Smooth muscle cell (in vitro differentiated cells): ENCODE measurements at regions not wholly inside any gene's neighbourhood (a gene's known extent, or its start where the extent isn't known, plus 50 kb on each side); places are given as distances from the start of the nearest gene placed in this dataset.

Experiments
- DNase-seq: peaks from one replicate; lab custom pipeline; 2025; ENCODE audit not compliant: unreplicated experiment; lab: John Stamatoyannopoulos, UW
- H2AFZ ChIP-seq: fragments of 200-600 bp; sonication (generic); 2 replicates; pipeline ENCODE4 v1.6.0; 2016; ENCODE audit warnings: antibody characterized with exemption, low read depth, mild to moderate bottlenecking
- H3F3A ChIP-seq: fragments of 200-600 bp; sonication (generic); 2 replicates; pipeline ENCODE4 v1.6.0; 2017; ENCODE audit warnings: antibody characterized with exemption, low read depth
- H3K27ac ChIP-seq: fragments of 200-600 bp; sonication (generic); 2 replicates; pipeline ENCODE4 v1.5.1; 2016; ENCODE audit warnings: low read depth, mild to moderate bottlenecking
- H3K27me3 ChIP-seq: fragments of 200-600 bp; sonication (generic); 2 replicates; pipeline ENCODE4 v1.6.1; 2016; ENCODE audit warnings: low read depth, mild to moderate bottlenecking
- H3K36me3 ChIP-seq: fragments of 200-600 bp; sonication (generic); 2 replicates; pipeline ENCODE4 v1.5.1; 2016; ENCODE audit warnings: low read depth
- H3K4me1 ChIP-seq: fragments of 200-600 bp; sonication (generic); 2 replicates; pipeline ENCODE4 v1.5.1; 2016; ENCODE audit warnings: low read depth
- H3K4me2 ChIP-seq: fragments of 200-600 bp; sonication (generic); 2 replicates; pipeline ENCODE4 v1.6.0; 2016; ENCODE audit warnings: mild to moderate bottlenecking
- H3K4me3 ChIP-seq: fragments of 200-600 bp; sonication (generic); 2 replicates; pipeline ENCODE4 v1.5.1; 2016; ENCODE audit warnings: mild to moderate bottlenecking
- H3K79me2 ChIP-seq: fragments of 200-600 bp; sonication (generic); 2 replicates; pipeline ENCODE4 v1.6.0; 2016; ENCODE audit warnings: low read depth, mild to moderate bottlenecking
- H3K9ac ChIP-seq: fragments of 200-600 bp; sonication (generic); 2 replicates; pipeline ENCODE4 v1.6.0; 2016; ENCODE audit warnings: low read depth
- H3K9me3 ChIP-seq: fragments of 200-600 bp; sonication (generic); replicated peaks from 2 replicates; pipeline ENCODE4 v1.5.1; 2016; ENCODE audit warnings: low read depth
- H4K20me1 ChIP-seq: fragments of 200-600 bp; sonication (generic); 2 replicates; pipeline ENCODE4 v1.6.0; 2016; ENCODE audit warnings: low read depth
- WGBS: methylation state at CpG from one replicate; pipeline ENCODE4 v1.1.7; 2016; ENCODE audit warnings: low lambda C conversion rate; 5-methylcytosine and 5-hydroxymethylcytosine counted together
- TF ChIP-seq, protein P1 (sequence below): fragments of 200-600 bp; sonication (generic); IDR thresholded peaks from 2 replicates; pipeline ENCODE4 v1.5.1; 2017; ENCODE audit warnings: borderline replicate concordance, mild to moderate bottlenecking, antibody characterized with exemption; ENCODE audit not compliant: insufficient read depth, poor library complexity, severe bottlenecking

DNA sequence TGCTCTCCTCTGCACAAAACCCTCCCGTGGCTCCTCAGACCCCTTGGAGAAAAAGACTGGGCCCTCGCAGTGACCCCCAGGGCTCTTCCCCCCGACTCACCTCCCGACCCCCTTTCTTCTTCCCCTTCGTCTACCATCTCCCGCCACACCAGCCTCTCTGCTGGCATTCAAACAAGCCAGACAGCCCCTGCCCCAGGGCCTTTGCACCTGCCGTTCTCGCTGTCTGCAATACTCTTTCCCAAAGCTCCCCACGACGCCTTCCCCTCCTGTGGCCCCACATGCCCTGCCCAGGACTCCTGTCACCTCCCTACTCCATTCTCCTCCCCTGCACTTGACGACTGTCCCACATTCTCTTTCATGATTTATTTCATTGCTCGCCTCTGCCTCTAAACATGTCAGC, 115.7 kb downstream of the PHETA1 start:
- no peaks in the 10 kb centered on the region for H3K4me1 ChIP-seq
- no peak overlapping the region for H3K27ac ChIP-seq
- H3K9ac ChIP-seq, result no peak overlapping the region
- DNase-seq, result no peak
- no peaks in the 10 kb centered on the region for H4K20me1 ChIP-seq
- 86% methylated on average over 8 of the region's 12 CpGs for WGBS
- no peaks in the 10 kb centered on the region for H3F3A ChIP-seq
- no peaks in the 10 kb centered on the region for H3K79me2 ChIP-seq
- no peak overlapping the region for H3K4me2 ChIP-seq
- no peaks in the 10 kb centered on the region for H3K36me3 ChIP-seq
- no peak overlapping the region for H2AFZ ChIP-seq
- no peaks in the 10 kb centered on the region for H3K9me3 ChIP-seq
- peaks cover 13% of the 10 kb centered on the region for H3K27me3 ChIP-seq
- no peak overlapping the region for H3K4me3 ChIP-seq
- TF ChIP-seq, protein P1, sequence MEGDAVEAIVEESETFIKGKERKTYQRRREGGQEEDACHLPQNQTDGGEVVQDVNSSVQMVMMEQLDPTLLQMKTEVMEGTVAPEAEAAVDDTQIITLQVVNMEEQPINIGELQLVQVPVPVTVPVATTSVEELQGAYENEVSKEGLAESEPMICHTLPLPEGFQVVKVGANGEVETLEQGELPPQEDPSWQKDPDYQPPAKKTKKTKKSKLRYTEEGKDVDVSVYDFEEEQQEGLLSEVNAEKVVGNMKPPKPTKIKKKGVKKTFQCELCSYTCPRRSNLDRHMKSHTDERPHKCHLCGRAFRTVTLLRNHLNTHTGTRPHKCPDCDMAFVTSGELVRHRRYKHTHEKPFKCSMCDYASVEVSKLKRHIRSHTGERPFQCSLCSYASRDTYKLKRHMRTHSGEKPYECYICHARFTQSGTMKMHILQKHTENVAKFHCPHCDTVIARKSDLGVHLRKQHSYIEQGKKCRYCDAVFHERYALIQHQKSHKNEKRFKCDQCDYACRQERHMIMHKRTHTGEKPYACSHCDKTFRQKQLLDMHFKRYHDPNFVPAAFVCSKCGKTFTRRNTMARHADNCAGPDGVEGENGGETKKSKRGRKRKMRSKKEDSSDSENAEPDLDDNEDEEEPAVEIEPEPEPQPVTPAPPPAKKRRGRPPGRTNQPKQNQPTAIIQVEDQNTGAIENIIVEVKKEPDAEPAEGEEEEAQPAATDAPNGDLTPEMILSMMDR, result no peak

DNA sequence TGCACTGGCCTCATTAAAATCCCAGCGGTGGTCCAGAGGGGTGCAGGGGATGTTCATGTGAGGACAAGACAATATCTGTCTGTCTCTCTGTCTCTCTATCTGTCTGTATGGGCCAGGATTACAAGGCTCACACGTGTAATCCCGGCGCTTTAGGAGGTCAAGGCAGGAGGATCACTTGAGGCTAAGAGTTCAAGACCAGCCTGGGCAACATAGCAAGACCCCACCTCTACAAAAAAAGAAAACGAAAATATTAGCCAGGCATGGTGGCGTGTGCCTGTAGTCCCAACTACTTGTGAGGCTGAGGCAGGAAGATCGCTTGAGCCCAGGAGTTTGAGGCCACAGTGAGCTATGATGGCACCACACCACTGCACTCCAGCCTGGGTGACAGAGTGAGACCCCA, 117.1 kb downstream of the PHETA1 start:
- TF ChIP-seq, protein P1, result no peak
- Histone ChIP-seq H3K9me3 (no peaks in the 10 kb centered on the region), H3K27me3 (peaks cover 6% of the 10 kb centered on the region), H3K27ac (no peak overlapping the region), H3K4me3 (no peak overlapping the region), H3K36me3 (no peaks in the 10 kb centered on the region), H4K20me1 (no peaks in the 10 kb centered on the region), H3K4me2 (no peak overlapping the region), H3K79me2 (no peaks in the 10 kb centered on the region), H3K9ac (no peak overlapping the region), H3F3A (no peaks in the 10 kb centered on the region), H3K4me1 (no peaks in the 10 kb centered on the region), H2AFZ (no peak overlapping the region)
- WGBS, result 91% methylated on average over 7 of the region's 7 CpGs
- no peak for DNase-seq

DNA sequence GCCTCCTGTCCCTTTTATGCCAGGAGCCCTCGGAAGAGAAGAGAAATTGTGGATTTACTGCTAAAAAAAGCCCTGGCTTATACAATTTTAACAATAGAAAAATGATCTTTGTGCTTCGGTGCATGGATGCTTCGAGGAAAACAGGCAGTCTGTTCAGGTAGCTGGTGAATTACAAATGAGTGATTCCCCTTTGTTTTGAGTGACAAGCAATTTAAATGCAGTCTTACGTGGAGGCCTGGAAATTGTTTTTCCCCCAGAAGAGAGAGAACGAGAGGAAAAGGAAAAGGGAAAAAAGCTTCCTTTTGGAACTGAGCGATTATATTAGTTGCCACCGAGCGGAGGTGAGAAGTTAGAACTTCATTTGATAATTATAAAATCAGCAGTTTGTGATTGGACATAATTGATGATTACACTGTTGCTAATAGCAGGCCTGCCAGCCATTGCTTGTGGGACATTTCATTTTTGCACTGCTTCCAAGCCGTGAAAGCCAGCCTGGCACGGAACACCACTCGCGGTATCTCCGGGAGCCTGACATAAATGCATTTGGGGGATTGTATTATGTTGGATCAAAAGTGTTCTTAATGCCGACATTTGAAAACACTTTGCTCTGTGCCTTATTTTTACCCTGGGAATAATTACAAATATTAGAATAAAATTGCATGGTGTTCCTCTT, 117.7 kb downstream of the PHETA1 start:
- Histone ChIP-seq H3K9ac (no peak overlapping the region), H4K20me1 (no peaks in the 10 kb centered on the region), H3K4me2 (no peak overlapping the region), H2AFZ (no peak overlapping the region), H3K9me3 (no peaks in the 10 kb centered on the region), H3K4me1 (no peaks in the 10 kb centered on the region), H3K4me3 (no peak overlapping the region), H3K79me2 (no peaks in the 10 kb centered on the region), H3K27ac (no peak overlapping the region), H3K36me3 (no peaks in the 10 kb centered on the region), H3K27me3 (no peaks in the 10 kb centered on the region), H3F3A (no peaks in the 10 kb centered on the region)
- TF ChIP-seq, protein P1, result no peak
- 88% methylated on average over 14 of the region's 14 CpGs for WGBS
- no peak for DNase-seq

DNA sequence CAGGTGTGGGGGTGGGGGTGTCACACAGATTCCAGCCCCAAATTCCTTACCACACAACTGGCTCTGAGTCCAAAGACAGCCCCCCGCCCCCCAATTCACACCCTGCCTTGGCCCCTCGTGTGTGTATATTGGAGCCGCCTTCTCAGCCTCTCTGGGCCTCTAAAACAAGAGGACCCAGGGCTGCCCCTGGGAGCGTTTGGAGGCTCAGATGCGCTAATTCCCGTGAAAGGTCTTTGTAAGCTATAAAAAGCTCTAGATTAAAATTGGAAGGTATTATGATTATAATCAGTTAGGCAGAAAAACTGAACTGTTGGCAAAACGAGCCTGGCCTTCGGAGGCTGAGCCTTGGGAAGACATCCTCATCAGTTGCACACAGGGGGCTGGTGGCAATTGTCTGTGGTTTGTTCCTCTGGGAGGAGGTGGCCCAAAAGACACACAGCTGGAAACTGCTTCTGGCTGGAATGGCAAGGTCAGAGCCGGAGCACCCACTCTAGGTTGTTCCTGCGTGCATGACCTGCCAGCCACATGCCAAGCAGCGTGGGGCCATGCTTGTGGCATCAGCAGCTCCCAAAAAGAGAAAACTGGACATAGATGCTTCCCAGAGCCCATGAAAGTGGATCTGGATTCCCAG, 118.5 kb downstream of the PHETA1 start:
- Histone ChIP-seq H4K20me1 (no peaks in the 10 kb centered on the region), H3K27me3 (no peaks in the 10 kb centered on the region), H2AFZ (no peak overlapping the region), H3K27ac (no peak overlapping the region), H3K9ac (no peak overlapping the region), H3K79me2 (no peaks in the 10 kb centered on the region), H3K36me3 (no peaks in the 10 kb centered on the region), H3K4me3 (no peak overlapping the region), H3K4me2 (no peak overlapping the region), H3F3A (no peaks in the 10 kb centered on the region), H3K4me1 (no peaks in the 10 kb centered on the region), H3K9me3 (no peaks in the 10 kb centered on the region)
- 90% methylated on average over 11 of the region's 11 CpGs for WGBS
- TF ChIP-seq, protein P1, result no peak
- no peak for DNase-seq
